GM18951 (cell line): ENCODE measurements at regions not wholly inside any gene's neighbourhood (a gene's known extent, or its start where the extent isn't known, plus 50 kb on each side); places are given as distances from the start of the nearest gene placed in this dataset.

Experiments
- POLR2A ChIP-seq: IDR thresholded peaks from 4 replicates; pipeline ENCODE4 v1.6.1; 2011; ENCODE audit warnings: mild to moderate bottlenecking; ENCODE audit not compliant: insufficient read length, insufficient read depth; ENCODE audit errors: extremely low read depth
- in situ Hi-C: fragments of 300-500 bp; cut with MboI; formaldehyde crosslinking; loops from one replicate; pipeline ENCODE4 v1.12.0; 2022; ENCODE audit warnings: low sequenced_read_pairs, mixed read lengths, inconsistent platforms; ENCODE audit not compliant: unreplicated experiment

- in situ Hi-C loops = no loop called here
- no peak for TF ChIP-seq POLR2A
Measured at GRCh38 chr10:21031232-21031795, 134.2 kb upstream of the NEBL start.

DNA sequence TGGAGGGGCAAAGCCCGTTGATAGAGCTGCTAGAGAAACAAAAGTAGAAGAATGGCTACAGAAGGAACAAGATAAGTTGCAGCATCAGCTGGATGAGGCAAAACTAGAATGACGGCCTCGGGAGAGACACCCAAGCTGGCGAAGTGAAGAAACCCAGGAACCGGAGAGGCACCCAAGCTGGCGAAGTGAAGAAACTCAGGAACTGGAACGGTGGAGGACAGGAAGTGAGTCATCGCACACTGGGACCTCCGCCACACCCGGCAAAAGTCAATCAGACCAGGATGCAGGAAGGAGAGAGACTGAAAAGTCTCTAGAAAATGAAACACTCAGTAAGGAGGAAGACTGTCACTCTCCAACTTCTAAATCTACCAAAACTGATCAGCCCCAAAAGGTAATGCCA lies 133.0 kb upstream of the NEBL start:
- in situ Hi-C loops = no loop called here
- no peak for TF ChIP-seq POLR2A

GRCh38 chr10:21022821-21023220 lies 125.7 kb upstream of the NEBL start:
- in situ Hi-C loops = no loop called here

GRCh38 chr10:21021843-21022594 lies 124.9 kb upstream of the NEBL start:
- no peak for TF ChIP-seq POLR2A
- in situ Hi-C loops = no loop called here

More at GRCh38 chr10:21022821-21023220, 125.7 kb upstream of the NEBL start:
- no peak for TF ChIP-seq POLR2A

DNA sequence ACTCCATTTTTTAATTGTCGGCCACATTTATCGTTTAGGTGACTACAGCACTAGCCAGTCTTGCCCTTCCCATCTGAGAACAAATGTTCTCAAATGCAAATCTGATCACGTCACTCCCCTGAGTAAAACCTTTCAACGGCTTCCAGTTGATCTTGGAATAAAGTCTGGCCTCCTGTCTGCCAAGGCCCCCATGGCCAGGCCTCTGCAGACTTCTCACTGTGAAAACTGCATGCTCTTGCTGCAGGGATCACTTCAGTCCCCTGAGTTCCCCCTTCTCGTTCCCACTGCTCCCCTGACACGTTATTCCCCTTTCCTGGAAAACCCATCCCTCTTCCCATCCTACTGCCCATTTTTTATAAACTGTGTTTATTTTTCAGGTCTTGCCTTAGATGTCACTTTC lies 124.1 kb upstream of the NEBL start:
- no peak for TF ChIP-seq POLR2A
- in situ Hi-C loops = no loop called here

GRCh38 chr10:21020545-21020944 lies 123.4 kb upstream of the NEBL start:
- no peak for TF ChIP-seq POLR2A
- in situ Hi-C loops = no loop called here

DNA sequence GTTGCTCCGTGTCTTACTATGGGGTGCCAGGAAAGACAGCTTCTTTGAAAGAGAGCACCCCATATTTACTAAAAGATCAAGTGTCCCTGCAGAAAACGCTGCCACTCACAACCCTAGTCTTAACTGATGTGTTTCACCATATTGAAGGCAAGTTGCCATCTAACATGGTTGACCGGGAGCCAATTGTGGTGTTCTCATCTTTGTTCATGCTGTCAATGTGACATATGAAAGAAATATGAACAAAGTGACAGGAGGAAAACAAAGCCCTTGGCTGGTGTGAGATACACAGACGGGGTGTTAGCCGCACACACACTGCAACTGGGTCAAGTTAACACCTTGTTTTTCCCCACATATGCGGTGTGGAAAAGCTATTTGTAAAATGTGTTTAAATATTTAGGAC lies 122.3 kb upstream of the NEBL start:
- in situ Hi-C loops = no loop called here
- TF ChIP-seq POLR2A = no peak

DNA sequence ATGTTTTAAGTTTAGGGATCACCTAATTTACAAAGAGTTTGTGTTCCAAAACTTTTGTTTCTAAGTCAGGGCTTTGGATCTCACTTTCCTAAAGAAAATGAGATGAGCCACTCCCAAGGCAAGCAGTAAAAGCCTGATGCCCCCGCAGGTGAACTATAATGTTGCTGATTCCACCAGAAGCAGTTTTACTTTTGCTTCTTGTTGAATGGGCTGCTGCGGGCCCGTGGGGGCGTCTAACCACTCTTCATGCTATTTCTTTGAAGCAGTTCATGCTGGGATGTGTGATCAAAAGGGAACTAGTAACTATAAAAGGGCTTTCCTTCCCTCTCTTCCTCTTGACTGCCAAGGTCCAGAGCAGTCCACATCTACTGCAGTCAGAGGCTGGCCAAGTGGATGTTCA lies 118.7 kb upstream of the NEBL start:
- in situ Hi-C loops = no loop called here
- no peak for TF ChIP-seq POLR2A

GRCh38 chr10:21014141-21014540 lies 117.0 kb upstream of the NEBL start:
- in situ Hi-C loops = no loop called here
- no peak for TF ChIP-seq POLR2A

GRCh38 chr10:21011433-21012018 lies 114.4 kb upstream of the NEBL start:
- in situ Hi-C loops = no loop called here
- no peak for TF ChIP-seq POLR2A

GRCh38 chr10:21010615-21011014 lies 113.5 kb upstream of the NEBL start:
- in situ Hi-C loops = no loop called here
- TF ChIP-seq POLR2A = no peak

GRCh38 chr10:21003240-21003822 lies 106.2 kb upstream of the NEBL start:
- TF ChIP-seq POLR2A = no peak
- in situ Hi-C loops = no loop called here

DNA sequence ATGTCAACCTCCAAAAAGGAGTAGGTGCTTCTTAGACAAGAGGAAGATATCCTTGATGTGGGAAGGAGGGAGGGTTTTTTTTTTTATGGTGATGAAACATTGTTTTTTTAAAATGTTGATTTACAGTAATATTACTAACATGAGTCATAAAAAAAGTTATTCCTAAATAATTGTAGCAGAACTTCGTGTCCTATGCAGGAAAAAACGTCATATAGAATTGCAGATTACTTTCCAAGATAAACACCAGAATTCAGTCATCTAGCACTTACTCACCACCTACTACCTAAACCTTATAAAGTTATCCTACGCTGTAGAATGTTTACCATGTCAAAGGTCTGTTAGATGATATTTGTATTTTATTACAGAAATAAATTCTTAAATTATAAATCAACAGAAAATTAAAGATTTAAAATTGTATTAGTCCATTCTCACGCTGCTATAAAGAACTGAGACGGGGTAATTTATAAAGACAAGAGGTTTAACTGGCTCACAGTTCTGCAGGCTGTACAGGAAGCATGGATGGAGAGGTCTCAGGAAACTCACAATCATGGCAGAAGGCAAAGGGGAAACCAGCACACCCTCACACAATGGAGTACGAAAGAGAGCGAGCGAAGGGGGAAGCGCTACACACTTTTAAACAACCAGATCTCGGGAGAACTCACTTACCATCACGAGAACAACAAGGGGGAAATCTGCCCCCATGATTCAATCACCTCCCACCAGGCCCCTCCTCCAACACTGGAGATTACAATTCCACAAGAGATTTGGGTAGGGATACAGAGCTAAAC lies 105.2 kb upstream of the NEBL start:
- no peak for TF ChIP-seq POLR2A
- in situ Hi-C loops = no loop called here
